HG02571 (cell line): ENCODE measurements at regions not wholly inside any gene's neighbourhood (a gene's known extent, or its start where the extent isn't known, plus 50 kb on each side); places are given as distances from the start of the nearest gene placed in this dataset.

ENCODE experiments used
- ATAC-seq: cut with Tn5 transposase; IDR thresholded peaks from one replicate; pipeline ENCODE4 v1.9.1; 2021; ENCODE audit warnings: mild to moderate bottlenecking, moderate library complexity; ENCODE audit not compliant: unreplicated experiment

GRCh38 chr10:63735305-63735704 is 214.1 kb downstream of the REEP3 start:
- ATAC-seq = no peak

GRCh38 chr10:63738410-63738809 is 217.2 kb downstream of the REEP3 start:
- ATAC-seq = no peak

- ATAC-seq = no peak
Measured at GRCh38 chr10:63744060-63744941, 223.1 kb downstream of the REEP3 start.

- no peak for ATAC-seq
Measured at GRCh38 chr10:63749915-63750314, 228.7 kb downstream of the REEP3 start.

- ATAC-seq = no peak
Measured at GRCh38 chr10:63751836-63752235, 230.6 kb downstream of the REEP3 start.

- no peak for ATAC-seq
Measured at GRCh38 chr10:63752318-63752717, 231.1 kb downstream of the REEP3 start.

- ATAC-seq = no peak
Measured at GRCh38 chr10:63753808-63754207, 232.6 kb downstream of the REEP3 start.

- ATAC-seq = no peak
Measured at GRCh38 chr10:63755441-63755840, 234.2 kb downstream of the REEP3 start.

GRCh38 chr10:63757067-63757466 is 235.9 kb downstream of the REEP3 start:
- no peak for ATAC-seq

GRCh38 chr10:63758080-63758479 is 236.9 kb downstream of the REEP3 start:
- no peak for ATAC-seq

- ATAC-seq = no peak
Measured at GRCh38 chr10:63759335-63759734, 238.1 kb downstream of the REEP3 start.

- no peak for ATAC-seq
Measured at GRCh38 chr10:63760034-63760707, 239.0 kb downstream of the REEP3 start.

GRCh38 chr10:63760708-63761047 is 239.5 kb downstream of the REEP3 start:
- ATAC-seq = no peak

GRCh38 chr10:63761243-63761642 is 240.0 kb downstream of the REEP3 start:
- no peak for ATAC-seq

- ATAC-seq = no peak
Measured at GRCh38 chr10:63763744-63764143, 242.5 kb downstream of the REEP3 start.

- ATAC-seq = no peak
Measured at GRCh38 chr10:63765126-63765525, 243.9 kb downstream of the REEP3 start.

GRCh38 chr10:63766745-63767137 is 245.5 kb downstream of the REEP3 start:
- no peak for ATAC-seq

- no peak for ATAC-seq
Measured at GRCh38 chr10:63767138-63767801, 246.1 kb downstream of the REEP3 start.

- no peak for ATAC-seq
Measured at GRCh38 chr10:63769367-63769766, 248.2 kb downstream of the REEP3 start.

GRCh38 chr10:63770523-63770922 is 249.3 kb downstream of the REEP3 start:
- no peak for ATAC-seq

GRCh38 chr10:63772491-63772890 is 251.3 kb downstream of the REEP3 start:
- no peak for ATAC-seq

- no peak for ATAC-seq
Measured at GRCh38 chr10:63773106-63773505, 251.9 kb downstream of the REEP3 start.
